Osteocyte (in vitro differentiated cells): ENCODE measurements at regions not wholly inside any gene's neighbourhood (a gene's known extent, or its start where the extent isn't known, plus 50 kb on each side); places are given as distances from the start of the nearest gene placed in this dataset.

Source experiments
- DNase-seq: peaks from one replicate; pipeline ENCODE4 v3.0.0; 2021; ENCODE audit warnings: mixed read lengths; ENCODE audit not compliant: unreplicated experiment; ENCODE audit errors: extremely low spot score
- H3K27ac Mint-ChIP-seq: one replicate; pipeline ENCODE4 v1.8.0; 2021; ENCODE audit warnings: mild to moderate bottlenecking, mixed read lengths; ENCODE audit not compliant: unreplicated experiment
- H3K27me3 Mint-ChIP-seq: one replicate; pipeline ENCODE4 v1.8.0; 2021; ENCODE audit warnings: mixed read lengths; ENCODE audit not compliant: unreplicated experiment
- H3K36me3 Mint-ChIP-seq: one replicate; pipeline ENCODE4 v1.8.0; 2021; ENCODE audit warnings: mixed read lengths; ENCODE audit not compliant: unreplicated experiment
- H3K4me1 Mint-ChIP-seq: one replicate; pipeline ENCODE4 v1.8.0; 2021; ENCODE audit warnings: mixed read lengths; ENCODE audit not compliant: unreplicated experiment
- H3K4me3 Mint-ChIP-seq: one replicate; pipeline ENCODE4 v1.8.0; 2021; ENCODE audit warnings: mild to moderate bottlenecking, moderate library complexity, mixed read lengths; ENCODE audit not compliant: unreplicated experiment
- H3K9me3 Mint-ChIP-seq: one replicate; pipeline ENCODE4 v1.8.0; 2021; ENCODE audit warnings: mixed read lengths; ENCODE audit not compliant: unreplicated experiment
- CTCF ChIP-seq: fragments of 200-600 bp; sonication (generic); IDR thresholded peaks from 2 replicates; pipeline ENCODE4 v1.5.0; 2021; ENCODE audit warnings: antibody characterized with exemption, mild to moderate bottlenecking, moderate library complexity

GRCh38 chr5:148769941-148770340 lies 56.5 kb upstream of the ADRB2 start:
- DNase-seq = no peak
- TF ChIP-seq CTCF = no peak
- H3K36me3 Mint-ChIP-seq = no peaks in the 10 kb centered on the region
- peaks cover 18% of the 10 kb centered on the region for H3K27me3 Mint-ChIP-seq
- no peak overlapping the region for H3K27ac Mint-ChIP-seq
- H3K4me1 Mint-ChIP-seq = peaks cover 4% of the 10 kb centered on the region
- no peak overlapping the region for H3K4me3 Mint-ChIP-seq
- H3K9me3 Mint-ChIP-seq = no peaks in the 10 kb centered on the region

- no peaks in the 10 kb centered on the region for H3K9me3 Mint-ChIP-seq
- no peak for TF ChIP-seq CTCF
- no peaks in the 10 kb centered on the region for H3K36me3 Mint-ChIP-seq
- H3K27ac Mint-ChIP-seq = no peak overlapping the region
- peaks cover 8% of the 10 kb centered on the region for H3K27me3 Mint-ChIP-seq
- peaks cover 10% of the 10 kb centered on the region for H3K4me1 Mint-ChIP-seq
- no peak overlapping the region for H3K4me3 Mint-ChIP-seq
- DNase-seq = no peak
Observed at GRCh38 chr5:148774313-148774712, 52.1 kb upstream of the ADRB2 start.

DNA sequence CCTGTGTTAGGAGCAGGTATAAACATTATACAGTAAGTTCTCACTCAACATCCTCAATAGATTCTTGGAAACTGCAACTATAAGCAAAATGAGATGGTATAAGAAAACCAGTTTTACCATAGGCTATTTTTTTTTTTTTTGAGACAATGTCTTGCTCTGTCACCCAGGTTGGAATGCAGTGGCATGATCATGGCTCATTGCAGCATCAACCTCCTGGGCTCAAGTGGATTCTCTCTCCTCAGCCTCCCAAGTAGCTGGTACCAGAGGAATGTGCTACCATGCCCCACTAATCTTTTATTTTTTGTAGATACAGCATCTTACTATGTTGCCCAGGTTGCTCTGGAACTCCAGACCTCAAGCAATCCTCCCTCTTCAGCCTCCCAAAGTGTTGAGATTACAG lies 50.1 kb upstream of the ADRB2 start:
- Mint-ChIP-seq H3K4me3 (no peak overlapping the region), H3K9me3 (no peaks in the 10 kb centered on the region), H3K27me3 (peaks cover 8% of the 10 kb centered on the region), H3K4me1 (peaks cover 10% of the 10 kb centered on the region), H3K36me3 (no peaks in the 10 kb centered on the region), H3K27ac (no peak overlapping the region)
- DNase-seq = no peak
- TF ChIP-seq CTCF = no peak
